ENCODE measurements at regions not wholly inside any gene's neighbourhood (a gene's known extent, or its start where the extent isn't known, plus 50 kb on each side); places are given as distances from the start of the nearest gene placed in this dataset.

GRCh38 chr7:17507717-17508116 is 209.3 kb downstream of the AHR start (continued):
- TF ChIP-seq ZNF670 (CRISPR knock-in tag; IDR thresholded peaks at IDR 0.05; ENCODE audit: borderline replicate concordance) (no peak), MAFK (conservative IDR thresholded peaks at IDR 0.05 in 1 of 2, IDR thresholded peaks at IDR 0.05 in 1 of 2; ENCODE audit: low read length in 2 of 2) (no peak), HCFC1 (IDR thresholded peaks at IDR 0.05; ENCODE audit: low read depth, low read length) (no peak), ZNF891 (CRISPR knock-in tag; IDR thresholded peaks at IDR 0.05) (no peak), HMG20A (CRISPR knock-in tag; IDR thresholded peaks at IDR 0.05; ENCODE audit: borderline replicate concordance) (peak; percentile 93), TIGD3 (CRISPR knock-in tag; IDR thresholded peaks at IDR 0.05; ENCODE audit: borderline replicate concordance) (no peak), GFI1 (CRISPR knock-in tag; IDR thresholded peaks at IDR 0.05; ENCODE audit: borderline replicate concordance) (peak; percentile 97), HMG20B (CRISPR knock-in tag; conservative IDR thresholded peaks at IDR 0.05) (peak; percentile 86), ZC3H13 (CRISPR knock-in tag; IDR thresholded peaks at IDR 0.05) (no peak), NFKB2 (CRISPR knock-in tag; IDR thresholded peaks at IDR 0.05; ENCODE audit: borderline replicate concordance) (no peak), CAMTA2 (CRISPR knock-in tag; IDR thresholded peaks at IDR 0.05; ENCODE audit: borderline replicate concordance) (no peak), PAXIP1 (CRISPR knock-in tag; conservative IDR thresholded peaks at IDR 0.05) (peak; percentile 77), ARID5B (CRISPR knock-in tag; IDR thresholded peaks at IDR 0.05) (peak; percentile 95), ZBTB26 (CRISPR knock-in tag; IDR thresholded peaks at IDR 0.05; ENCODE audit: borderline replicate concordance) (no peak), ZNF20 (CRISPR knock-in tag; IDR thresholded peaks at IDR 0.05) (no peak), YY1 (IDR thresholded peaks at IDR 0.05; ENCODE audit: insufficient read depth, insufficient replicate concordance, low read depth, low read length) (no peak), USF2 (IDR thresholded peaks at IDR 0.05; ENCODE audit: low read depth, low read length) (no peak), USF2 (CRISPR knock-in tag; IDR thresholded peaks at IDR 0.05; ENCODE audit: borderline replicate concordance) (peak; percentile 64; the same call in 1 of the 2 replicates), RNF2 (conservative IDR thresholded peaks at IDR 0.05; ENCODE audit: low read depth) (no peak)

Data from HepG2 (cell line).